Islet precursor cell (in vitro differentiated cells): ENCODE measurements at regions not wholly inside any gene's neighbourhood (a gene's known extent, or its start where the extent isn't known, plus 50 kb on each side); places are given as distances from the start of the nearest gene placed in this dataset.

Source experiments
- DNase-seq: peaks from one replicate; pipeline ENCODE4 v3.0.0-alpha.2; 2018

- DNase-seq = no peak
Measured at GRCh38 chr2:111676291-111676822, 207.6 kb downstream of the ANAPC1 start.

- DNase-seq = no peak
Measured at GRCh38 chr2:111678161-111678560, 205.8 kb downstream of the ANAPC1 start.

- no peak for DNase-seq
Measured at GRCh38 chr2:111678651-111679050, 205.3 kb downstream of the ANAPC1 start.

- DNase-seq = no peak
Measured at GRCh38 chr2:111679202-111679601, 204.8 kb downstream of the ANAPC1 start.

- no peak for DNase-seq
Measured at GRCh38 chr2:111684611-111685010, 199.4 kb downstream of the ANAPC1 start.

GRCh38 chr2:111685342-111685741 lies 198.7 kb downstream of the ANAPC1 start:
- DNase-seq = no peak

GRCh38 chr2:111686994-111687393 lies 197.0 kb downstream of the ANAPC1 start:
- no peak for DNase-seq

GRCh38 chr2:111687911-111688310 lies 196.1 kb downstream of the ANAPC1 start:
- no peak for DNase-seq

DNA sequence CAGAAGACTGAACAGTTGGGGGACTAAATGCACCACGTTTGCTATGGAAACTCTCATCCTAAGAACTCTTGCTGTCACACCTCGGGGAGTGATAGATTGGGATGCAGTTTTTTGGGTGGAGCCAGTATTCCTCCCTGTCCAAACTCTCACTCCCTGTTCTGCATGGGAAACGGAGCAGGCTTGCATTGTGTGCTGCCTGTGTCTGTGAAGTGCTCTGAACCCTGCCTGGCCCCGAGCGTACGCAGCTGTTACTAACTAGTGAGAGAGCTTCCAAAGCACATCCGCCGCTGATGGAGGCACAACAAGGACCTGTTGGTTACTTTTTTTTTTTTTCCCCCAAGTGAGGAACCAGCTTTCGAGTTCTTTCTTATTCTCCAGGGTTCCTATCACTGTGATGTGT lies 195.5 kb downstream of the ANAPC1 start:
- no peak for DNase-seq

DNA sequence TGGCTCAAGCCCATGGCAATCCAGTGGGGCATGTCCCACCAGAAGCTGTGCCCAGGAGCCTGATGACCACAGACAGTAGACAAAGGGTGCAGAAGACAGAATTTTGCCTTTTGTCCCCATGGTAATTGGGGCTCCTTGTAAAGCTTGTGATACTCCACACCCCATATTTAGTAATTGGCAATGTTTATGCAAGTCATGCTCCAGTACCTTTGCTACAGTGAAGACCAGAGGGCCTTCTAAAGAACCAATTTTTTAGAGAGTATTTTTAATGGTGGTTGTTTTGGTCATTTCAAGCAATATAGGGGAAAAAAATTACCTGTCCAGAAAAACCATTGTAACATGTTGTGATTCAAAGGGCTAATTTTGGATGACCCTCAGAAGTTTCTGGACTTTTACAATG lies 194.8 kb downstream of the ANAPC1 start:
- no peak for DNase-seq

- DNase-seq = no peak
Measured at GRCh38 chr2:111689941-111690340, 194.1 kb downstream of the ANAPC1 start.

DNA sequence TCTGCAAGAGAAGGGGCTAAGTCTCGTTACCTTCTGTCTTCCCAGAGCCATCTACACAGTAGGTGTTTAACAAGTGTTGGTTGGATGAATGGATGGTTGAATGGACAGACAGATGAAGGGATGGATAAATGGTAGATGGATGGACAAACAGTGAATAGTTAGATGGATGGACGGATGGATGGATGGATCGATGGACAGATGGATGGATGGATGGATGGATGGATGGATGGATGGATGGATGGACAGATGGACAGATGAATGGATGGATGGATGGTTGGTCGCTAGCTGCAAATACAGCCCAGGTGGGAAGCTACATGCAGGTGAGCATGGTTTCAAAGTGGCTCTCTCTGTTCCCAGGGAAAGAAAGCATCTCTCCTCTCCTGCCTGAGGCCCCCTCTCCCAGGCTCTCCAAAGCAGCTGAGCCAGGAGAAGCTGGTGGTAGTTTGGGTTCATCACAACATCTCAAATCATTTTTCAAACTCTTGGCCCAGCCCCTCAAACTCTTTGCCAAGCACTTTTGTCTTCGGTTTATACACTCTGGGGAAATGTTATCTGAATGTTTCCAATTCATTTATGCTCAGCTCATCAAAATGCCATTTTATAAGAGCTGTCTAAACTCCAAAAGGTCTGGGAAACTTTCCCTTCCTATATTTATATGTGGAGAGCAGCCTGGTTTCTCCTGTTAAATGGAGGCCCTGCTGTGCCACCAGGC lies 192.7 kb downstream of the ANAPC1 start:
- no peak for DNase-seq

DNA sequence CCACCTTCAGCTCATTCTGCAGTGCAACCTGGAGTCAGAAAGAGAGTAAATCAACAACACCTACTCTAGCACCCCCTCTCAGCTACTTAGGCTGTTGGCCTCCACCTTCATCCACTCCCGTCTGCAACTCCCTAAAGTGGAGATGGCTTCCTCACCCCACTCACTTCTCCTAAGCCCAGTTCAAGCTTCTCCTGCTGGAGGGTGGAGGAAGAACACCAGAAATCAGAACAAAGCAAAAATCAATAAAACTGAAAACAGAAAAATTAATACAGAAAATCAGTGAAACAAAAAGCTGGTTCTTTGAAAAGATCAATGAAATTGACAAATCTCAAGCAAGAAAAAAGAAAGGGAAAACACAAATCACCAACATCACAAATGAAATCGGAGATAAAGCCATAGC lies 191.7 kb downstream of the ANAPC1 start:
- no peak for DNase-seq

- no peak for DNase-seq
Measured at GRCh38 chr2:111694700-111695101, 189.3 kb downstream of the ANAPC1 start.

GRCh38 chr2:111695441-111696007 lies 188.5 kb downstream of the ANAPC1 start:
- DNase-seq = no peak

GRCh38 chr2:111696226-111696625 lies 187.8 kb downstream of the ANAPC1 start:
- DNase-seq = no peak

- no peak for DNase-seq
Measured at GRCh38 chr2:111697560-111697959, 186.4 kb downstream of the ANAPC1 start.

GRCh38 chr2:111698089-111698488 lies 185.9 kb downstream of the ANAPC1 start:
- no peak for DNase-seq

DNA sequence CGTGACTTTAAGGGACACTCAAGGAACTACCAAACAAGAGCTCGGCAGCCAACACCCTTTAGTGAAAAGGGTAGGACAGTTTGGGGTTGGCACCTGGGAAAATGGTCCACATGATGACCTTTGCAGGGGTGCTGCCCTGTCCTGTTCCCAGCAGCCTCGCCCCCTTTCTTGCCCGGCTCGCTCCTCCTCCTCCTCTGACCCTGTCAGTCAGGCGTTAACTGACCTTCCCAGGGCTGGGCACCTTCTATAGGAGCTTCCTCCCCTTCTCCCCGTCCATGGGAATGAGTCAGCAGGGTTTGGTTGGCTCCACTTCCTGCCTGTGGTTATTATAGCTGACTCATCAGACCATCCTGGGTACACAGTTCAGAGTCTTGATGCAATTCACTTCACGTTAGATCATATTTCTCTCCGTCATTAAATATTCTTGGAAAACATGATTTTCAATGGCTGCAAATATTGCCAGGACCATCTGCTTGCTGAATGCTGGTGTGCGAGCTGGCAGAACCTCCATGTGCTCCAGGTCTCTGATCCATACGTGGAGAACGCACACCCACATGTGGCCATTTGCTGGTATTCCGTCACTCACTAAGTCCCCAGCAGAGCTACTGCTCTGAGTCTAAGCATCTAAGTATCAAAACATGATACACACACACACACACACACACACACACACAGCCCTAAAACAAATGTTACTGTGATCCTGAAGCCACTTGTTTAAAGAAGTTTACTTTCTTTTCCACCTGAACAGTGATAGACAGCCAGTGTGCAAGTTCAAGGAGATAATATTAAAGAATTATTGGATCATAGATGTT lies 185.0 kb downstream of the ANAPC1 start:
- DNase-seq = peak; percentile 95

- DNase-seq = peak; percentile 88
Measured at GRCh38 chr2:111701266-111701665, 182.7 kb downstream of the ANAPC1 start.

DNA sequence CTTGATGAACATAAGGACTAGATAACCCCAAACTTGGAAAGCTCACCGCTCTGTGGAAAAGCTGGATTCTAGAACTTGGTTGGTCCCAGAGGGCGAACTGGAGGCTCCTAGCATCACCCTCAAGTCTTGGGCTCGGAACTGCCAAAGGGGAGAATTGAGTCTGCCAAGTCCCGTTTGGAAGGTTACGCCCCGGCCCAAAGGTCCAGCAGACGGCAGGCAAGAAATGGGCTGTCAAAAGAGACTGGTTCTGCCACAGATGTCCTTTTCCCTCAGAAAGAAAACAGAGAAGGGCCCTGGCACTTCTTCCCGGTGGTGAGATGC lies 182.2 kb downstream of the ANAPC1 start:
- DNase-seq = no peak

GRCh38 chr2:111702119-111702803 lies 181.7 kb downstream of the ANAPC1 start:
- DNase-seq = peak; percentile 90

DNA sequence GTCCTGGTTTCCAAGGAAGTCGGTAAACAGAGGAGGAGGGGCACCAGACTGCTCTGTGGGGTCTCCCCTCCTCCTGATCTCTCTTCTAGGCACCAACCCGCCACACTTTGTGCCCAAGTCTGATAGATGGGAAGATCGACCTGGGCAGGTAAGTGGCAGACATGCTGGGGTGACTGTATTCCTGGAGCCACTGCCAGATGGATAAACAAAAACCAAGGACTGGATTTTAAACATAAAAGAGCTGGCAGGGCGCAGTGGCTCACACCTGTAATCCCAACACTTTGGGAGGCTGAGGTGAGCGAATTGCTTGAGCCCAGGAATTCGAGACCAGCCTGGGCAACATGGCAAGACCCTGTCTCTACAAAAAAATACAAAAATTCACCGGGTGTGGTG lies 181.2 kb downstream of the ANAPC1 start:
- DNase-seq = no peak
